GM23338 (cell line): ENCODE measurements at regions not wholly inside any gene's neighbourhood (a gene's known extent, or its start where the extent isn't known, plus 50 kb on each side); places are given as distances from the start of the nearest gene placed in this dataset.

Experiments used
- ATAC-seq: fragments of 200-7000 bp; cut with Tn5 transposase; 3 replicates; pipeline ENCODE4 v1.9.1; 2020
- DNase-seq: peaks from one replicate; pipeline ENCODE4 v3.0.0-alpha.2; 2015; ENCODE audit warnings: low spot score
- H2AFZ ChIP-seq: fragments of 200-600 bp; sonication (generic); 2 replicates; pipeline ENCODE4 v1.8.0; 2016; ENCODE audit warnings: antibody characterized with exemption, mild to moderate bottlenecking, moderate library complexity
- H3F3A ChIP-seq: fragments of 200-600 bp; sonication (generic); replicated peaks from 2 replicates; pipeline ENCODE4 v1.8.0; 2017; ENCODE audit warnings: antibody characterized with exemption, mixed run types, low read depth
- H3K27ac ChIP-seq: fragments of 200-600 bp; sonication (generic); 2 replicates; pipeline ENCODE4 v1.6.1; 2016; ENCODE audit warnings: low read depth
- H3K27me3 ChIP-seq: fragments of 200-600 bp; sonication (generic); 2 replicates; pipeline ENCODE4 v1.8.0; 2016; ENCODE audit warnings: mild to moderate bottlenecking, mixed run types, moderate library complexity; ENCODE audit not compliant: insufficient read depth
- H3K36me3 ChIP-seq: fragments of 200-600 bp; sonication (generic); 2 replicates; pipeline ENCODE4 v1.8.0; 2016; ENCODE audit warnings: mild to moderate bottlenecking; ENCODE audit not compliant: insufficient read depth
- H3K4me1 ChIP-seq: fragments of 200-600 bp; sonication (generic); 2 replicates; pipeline ENCODE4 v1.8.0; 2016; ENCODE audit warnings: mild to moderate bottlenecking, moderate library complexity; ENCODE audit not compliant: insufficient read depth
- H3K4me2 ChIP-seq: fragments of 200-600 bp; sonication (generic); 2 replicates; pipeline ENCODE4 v1.7.1; 2017; ENCODE audit warnings: mixed run types
- H3K4me3 ChIP-seq: fragments of 200-600 bp; sonication (generic); 2 replicates; pipeline ENCODE4 v1.6.1; 2016; ENCODE audit warnings: mixed run types
- H3K79me2 ChIP-seq: fragments of 200-600 bp; sonication (generic); replicated peaks from 2 replicates; pipeline ENCODE4 v1.8.0; 2017; ENCODE audit warnings: mild to moderate bottlenecking; ENCODE audit not compliant: insufficient read depth
- H3K9me2 ChIP-seq: fragments of 200-600 bp; sonication (generic); 2 replicates; pipeline ENCODE4 v1.8.0; 2017; ENCODE audit not compliant: insufficient read depth
- H4K20me1 ChIP-seq: fragments of 200-600 bp; sonication (generic); replicated peaks from 2 replicates; pipeline ENCODE4 v1.8.0; 2017; ENCODE audit warnings: mild to moderate bottlenecking; ENCODE audit not compliant: insufficient read depth
- H3K27ac Mint-ChIP-seq: 2 replicates; pipeline ENCODE4 v1.8.0; 2020; ENCODE audit warnings: inconsistent platforms, mild to moderate bottlenecking, moderate library complexity, mixed read lengths
- H3K27me3 Mint-ChIP-seq: 3 replicates; pipeline ENCODE4 v1.8.0; 2022; ENCODE audit warnings: low read depth, mild to moderate bottlenecking, moderate library complexity, mixed read lengths, inconsistent platforms; ENCODE audit not compliant: insufficient read depth, poor library complexity
- H3K36me3 Mint-ChIP-seq: 3 replicates; pipeline ENCODE4 v1.8.0; 2021; ENCODE audit warnings: low read depth, mild to moderate bottlenecking, inconsistent platforms, moderate library complexity, mixed read lengths
- H3K4me1 Mint-ChIP-seq: 3 replicates; pipeline ENCODE4 v1.8.0; 2020; ENCODE audit warnings: mild to moderate bottlenecking, inconsistent platforms, mixed read lengths
- H3K4me3 Mint-ChIP-seq: 3 replicates; pipeline ENCODE4 v1.8.0; 2021; ENCODE audit warnings: moderate library complexity, mild to moderate bottlenecking, inconsistent platforms, mixed read lengths
- H3K9me3 Mint-ChIP-seq: 3 replicates; pipeline ENCODE4 v1.8.0; 2020; ENCODE audit warnings: moderate library complexity, mild to moderate bottlenecking, inconsistent platforms, mixed read lengths
- CREB1 ChIP-seq: fragments of 250-450 bp; sonication (Bioruptor Pico); IDR thresholded peaks from 2 replicates; pipeline ENCODE4 v1.5.0; 2020; ENCODE audit warnings: low read depth, mild to moderate bottlenecking, moderate library complexity
- CTCF ChIP-seq, 2 experiments: fragments of 200-600 bp in 1 of 2; sonication (generic) in 1 of 2; conservative IDR thresholded peaks; 2 replicates each; pipeline versions ENCODE4 v1.5.1 to v1.6.1; 2016 to 2017; ENCODE audit warnings: antibody characterized with exemption in 2 of 2, low read depth in 2 of 2, mild to moderate bottlenecking in 2 of 2, moderate library complexity in 1 of 2
- EZH2 ChIP-seq: fragments of 200-600 bp; sonication (generic); IDR thresholded peaks from one replicate; pipeline ENCODE4 v1.8.0; 2017; ENCODE audit warnings: antibody characterized with exemption, mild to moderate bottlenecking, low read depth; ENCODE audit not compliant: unreplicated experiment
- JUNB ChIP-seq: IDR thresholded peaks from one replicate; pipeline ENCODE4 v1.6.1; 2016; ENCODE audit warnings: antibody characterized with exemption; ENCODE audit not compliant: unreplicated experiment
- NANOG ChIP-seq: IDR thresholded peaks from 2 replicates; pipeline ENCODE4 v1.6.1; 2016; ENCODE audit warnings: antibody characterized with exemption, borderline replicate concordance
- POLR2AphosphoS5 ChIP-seq: IDR thresholded peaks from 2 replicates; pipeline ENCODE4 v1.6.1; 2016; ENCODE audit warnings: antibody characterized with exemption, low read depth
- STAT1 ChIP-seq: IDR thresholded peaks from one replicate; pipeline ENCODE4 v1.6.1; 2016; ENCODE audit warnings: antibody characterized with exemption; ENCODE audit not compliant: unreplicated experiment
- ZNF114 ChIP-seq: fragments of 250-450 bp; sonication (Bioruptor Pico); IDR thresholded peaks from 2 replicates; pipeline ENCODE4 v1.5.0; 2020; ENCODE audit warnings: mild to moderate bottlenecking, moderate library complexity
- ZNF331 ChIP-seq: fragments of 250-450 bp; sonication (Bioruptor Pico); IDR thresholded peaks from 2 replicates; pipeline ENCODE4 v1.5.0; 2020; ENCODE audit warnings: low read depth, mild to moderate bottlenecking, moderate library complexity
- ZNF462 ChIP-seq: fragments of 250-450 bp; sonication (Bioruptor Pico); IDR thresholded peaks from 2 replicates; pipeline ENCODE4 v1.5.0; 2020; ENCODE audit warnings: mild to moderate bottlenecking, moderate library complexity

GRCh38 chr18:43775591-43775990 lies 498.3 kb upstream of the SYT4 start:
- Histone ChIP-seq H3K4me3 (no peak overlapping the region), H3F3A (no peaks in the 10 kb centered on the region), H3K27me3 (no peaks in the 10 kb centered on the region), H3K9me2 (peaks cover 8% of the 10 kb centered on the region), H3K27ac (no peak overlapping the region), H3K4me1 (peaks cover 11% of the 10 kb centered on the region), H3K79me2 (no peaks in the 10 kb centered on the region), H2AFZ (peak overlapping the region; percentile 78), H3K4me2 (no peak overlapping the region), H3K36me3 (no peaks in the 10 kb centered on the region), H4K20me1 (no peaks in the 10 kb centered on the region)
- no peak overlapping the region for H3K27ac Mint-ChIP-seq
- H3K4me1 Mint-ChIP-seq: peaks cover 10% of the 10 kb centered on the region; the same call in 2 of the 3 replicates
- TF ChIP-seq NANOG (no peak), ZNF331 (CRISPR knock-in tag) (no peak), STAT1 (no peak), ZNF114 (CRISPR knock-in tag) (no peak), CTCF (conservative IDR thresholded peaks at IDR 0.05; ENCODE audit: low read depth in 2 of 2) (no peak), CREB1 (no peak), JUNB (no peak), EZH2 (no peak), POLR2AphosphoS5 (no peak), ZNF462 (CRISPR knock-in tag) (no peak)
- ATAC-seq (no peak), DNase-seq (no peak)
- no peaks in the 10 kb centered on the region for H3K27me3 Mint-ChIP-seq
- H3K36me3 Mint-ChIP-seq: no peaks in the 10 kb centered on the region
- H3K9me3 Mint-ChIP-seq: no peaks in the 10 kb centered on the region
- H3K4me3 Mint-ChIP-seq: no peak overlapping the region
